GM21825 (cell line): ENCODE measurements at regions not wholly inside any gene's neighbourhood (a gene's known extent, or its start where the extent isn't known, plus 50 kb on each side); places are given as distances from the start of the nearest gene placed in this dataset.

Source experiments
- ATAC-seq: cut with Tn5 transposase; IDR thresholded peaks from one replicate; pipeline ENCODE4 v1.9.1; 2021; ENCODE audit warnings: mild to moderate bottlenecking, moderate library complexity; ENCODE audit not compliant: unreplicated experiment

DNA sequence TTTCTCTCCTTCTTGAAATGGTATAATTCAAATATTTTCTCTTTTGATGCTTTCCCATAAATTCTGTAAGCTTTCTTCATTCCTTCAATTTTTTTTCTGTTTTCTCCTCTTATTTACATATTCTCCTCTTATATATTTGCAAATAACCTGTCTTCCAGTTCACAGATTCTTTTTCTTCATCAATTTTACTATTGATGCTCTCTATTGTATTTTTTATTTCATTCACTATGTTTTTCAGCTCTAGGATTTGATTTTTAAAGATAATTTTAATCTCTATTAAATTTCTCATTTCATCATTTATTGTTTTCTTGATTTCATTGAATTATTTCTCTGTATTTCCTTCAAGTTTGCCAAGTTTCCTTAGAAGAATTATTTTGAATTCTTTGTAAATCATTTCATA is 54.0 kb upstream of the PRPS1L1 start:
- ATAC-seq: no peak

- no peak for ATAC-seq
Observed at GRCh38 chr7:18082169-18082568, 54.5 kb upstream of the PRPS1L1 start.

DNA sequence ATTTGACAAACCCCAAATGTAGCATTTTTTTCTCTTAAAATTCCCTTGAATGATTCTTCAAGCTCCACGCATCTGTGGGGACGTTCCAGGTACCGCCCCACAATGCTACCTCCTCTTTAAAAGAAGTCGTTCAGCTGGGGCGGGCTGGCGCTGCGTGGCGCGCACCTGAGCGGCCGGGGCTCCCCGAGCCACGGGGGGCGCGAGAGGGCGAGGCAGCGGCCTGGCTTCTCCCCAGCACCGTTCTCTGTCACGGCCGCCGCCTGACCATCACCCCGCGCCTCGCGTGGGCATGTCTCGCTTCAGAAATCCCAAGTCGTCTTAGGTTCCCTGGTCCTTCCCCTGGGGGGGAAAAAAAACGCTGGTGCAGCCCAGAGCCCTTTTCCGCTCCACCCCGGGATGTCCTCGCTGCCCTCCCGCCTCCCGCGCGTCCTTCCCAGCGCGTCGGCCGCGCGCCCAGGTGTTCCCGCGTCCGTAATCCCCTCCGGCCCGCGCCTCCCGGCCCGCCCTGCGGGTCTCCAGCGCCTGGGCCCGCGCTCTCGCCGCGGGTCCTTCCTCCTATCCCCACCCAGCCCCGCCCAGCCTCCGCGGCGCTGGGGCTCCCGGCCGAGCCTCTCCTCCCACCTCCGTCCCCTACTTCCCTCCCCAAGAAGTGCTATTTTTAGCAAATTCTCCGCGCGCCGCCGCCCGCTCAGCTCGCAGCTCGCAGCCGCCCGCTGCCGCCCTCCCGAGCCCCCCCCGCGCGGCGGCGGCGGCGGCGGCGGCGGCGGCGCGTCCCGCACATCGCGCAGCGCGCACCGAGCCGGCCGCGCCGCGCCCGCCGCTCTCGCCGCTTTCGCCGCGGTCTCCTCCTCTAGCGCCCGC is 58.7 kb upstream of the PRPS1L1 start:
- no peak for ATAC-seq

GRCh38 chr7:18087026-18087686 is 59.5 kb upstream of the PRPS1L1 start:
- no peak for ATAC-seq

DNA sequence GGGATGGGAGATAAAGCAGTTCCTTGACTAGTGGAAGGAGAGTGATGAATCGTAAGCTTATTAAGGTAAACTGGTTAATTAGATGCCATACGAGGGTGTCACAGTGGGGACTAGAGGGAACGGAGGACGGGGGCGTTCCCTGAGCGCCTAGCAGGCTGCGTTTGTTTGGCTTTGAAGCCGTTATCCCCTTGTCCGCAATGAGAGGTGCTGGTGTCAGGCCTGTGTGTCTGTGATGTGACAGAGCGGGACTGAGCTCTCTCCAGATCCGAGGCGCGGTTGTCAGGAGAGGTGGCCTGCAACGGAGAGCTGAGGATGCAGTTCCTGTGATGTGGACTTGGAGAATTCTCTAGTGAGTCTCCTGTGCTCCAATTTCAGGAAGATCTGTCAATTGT is 60.0 kb upstream of the PRPS1L1 start:
- no peak for ATAC-seq

GRCh38 chr7:18096087-18096486 is 68.4 kb upstream of the PRPS1L1 start:
- ATAC-seq: no peak

GRCh38 chr7:18102576-18102975 is 74.9 kb upstream of the PRPS1L1 start:
- ATAC-seq: no peak

GRCh38 chr7:18103436-18104218 is 76.0 kb upstream of the PRPS1L1 start:
- no peak for ATAC-seq

DNA sequence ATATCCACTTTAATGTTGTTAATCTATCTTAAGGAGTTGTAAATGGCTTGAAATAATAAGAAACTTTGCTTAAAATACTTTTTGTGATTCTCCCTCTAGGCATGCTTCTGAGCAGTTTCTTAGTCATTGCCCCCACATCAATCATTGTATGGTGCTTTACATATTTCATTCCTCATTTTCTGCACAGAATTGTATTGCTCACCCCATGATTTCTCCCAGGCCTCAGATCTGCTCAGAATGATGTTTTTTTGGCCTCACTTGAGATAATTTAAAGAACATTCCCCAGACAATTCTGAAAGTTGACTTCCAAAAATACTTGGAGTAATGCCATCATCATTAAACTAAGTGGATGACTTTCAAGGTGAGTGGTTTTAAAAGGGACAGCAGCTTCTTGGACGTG is 82.1 kb upstream of the PRPS1L1 start:
- no peak for ATAC-seq

DNA sequence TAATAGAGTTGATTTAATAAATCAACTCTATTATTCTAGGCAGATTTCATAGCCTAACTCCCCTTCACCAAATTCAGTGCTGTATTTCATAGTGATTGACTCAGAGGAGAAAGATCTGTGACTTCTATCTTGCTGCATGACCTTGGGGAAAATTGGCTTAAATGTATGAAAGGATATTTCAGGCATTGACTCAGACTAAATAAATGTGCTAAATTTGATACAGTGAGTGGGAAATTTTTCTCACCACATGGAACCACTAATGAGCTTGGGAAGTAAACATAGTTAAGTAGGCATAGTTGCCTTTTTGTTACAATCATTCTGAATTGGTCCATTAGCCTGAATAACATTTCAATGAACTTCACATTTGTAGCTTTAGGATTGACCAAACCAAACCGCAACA is 89.0 kb upstream of the PRPS1L1 start:
- ATAC-seq: no peak

DNA sequence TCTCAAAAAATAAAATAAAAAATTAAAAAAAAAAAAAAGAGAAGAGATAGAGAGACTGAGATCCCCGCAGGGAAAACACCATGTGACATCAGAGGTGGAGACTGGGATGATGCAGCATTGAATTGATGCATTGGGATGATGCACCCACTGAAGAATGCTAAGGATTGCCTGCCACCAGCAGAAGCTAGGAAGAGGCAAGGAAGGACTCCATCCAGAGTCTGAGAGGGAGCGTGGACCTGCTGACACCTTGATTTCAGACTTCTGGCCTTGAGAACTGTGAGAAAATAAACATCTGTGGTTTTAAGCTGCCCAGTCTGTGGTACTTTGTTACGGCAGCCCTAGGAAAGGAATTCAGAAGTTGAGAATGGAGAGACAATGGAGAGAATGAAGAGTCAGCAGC is 89.8 kb upstream of the PRPS1L1 start:
- ATAC-seq: no peak

GRCh38 chr7:18119985-18120384 is 92.3 kb upstream of the PRPS1L1 start:
- ATAC-seq: no peak

DNA sequence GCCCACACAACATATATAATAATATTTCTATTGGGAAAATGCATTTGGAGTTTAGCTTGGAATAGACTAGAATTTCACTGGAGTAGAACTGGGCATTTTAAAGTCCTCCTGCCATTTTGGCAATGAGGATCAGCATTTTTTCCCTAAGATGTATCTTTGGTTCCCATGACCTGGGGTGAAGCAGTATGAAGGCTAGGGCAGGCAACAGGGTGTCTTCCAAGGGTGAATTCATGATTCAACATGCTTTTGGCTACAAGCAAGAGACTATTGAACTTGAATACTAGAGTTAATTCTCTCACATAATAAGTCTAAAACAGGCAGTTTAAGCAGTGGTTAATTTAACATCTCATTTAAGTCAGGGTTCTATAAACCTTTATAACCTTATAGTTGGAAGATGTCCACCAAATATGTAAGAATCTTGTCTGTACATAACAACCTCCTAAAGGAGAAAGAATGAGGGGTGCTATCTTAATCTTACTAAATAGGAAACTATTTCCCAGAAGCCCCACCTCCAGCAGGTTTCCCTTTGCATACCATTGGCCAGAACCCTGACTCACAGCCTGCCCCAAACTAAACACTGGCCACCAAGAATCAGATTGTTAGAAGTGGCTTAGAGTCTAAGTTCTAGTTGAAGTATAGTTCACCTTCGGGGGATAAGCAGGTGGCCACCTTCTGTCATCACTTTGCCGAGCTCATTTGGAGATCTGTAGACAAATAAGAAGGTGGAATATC is 96.0 kb upstream of the PRPS1L1 start:
- no peak for ATAC-seq

- no peak for ATAC-seq
Observed at GRCh38 chr7:18125476-18125875, 97.8 kb upstream of the PRPS1L1 start.

DNA sequence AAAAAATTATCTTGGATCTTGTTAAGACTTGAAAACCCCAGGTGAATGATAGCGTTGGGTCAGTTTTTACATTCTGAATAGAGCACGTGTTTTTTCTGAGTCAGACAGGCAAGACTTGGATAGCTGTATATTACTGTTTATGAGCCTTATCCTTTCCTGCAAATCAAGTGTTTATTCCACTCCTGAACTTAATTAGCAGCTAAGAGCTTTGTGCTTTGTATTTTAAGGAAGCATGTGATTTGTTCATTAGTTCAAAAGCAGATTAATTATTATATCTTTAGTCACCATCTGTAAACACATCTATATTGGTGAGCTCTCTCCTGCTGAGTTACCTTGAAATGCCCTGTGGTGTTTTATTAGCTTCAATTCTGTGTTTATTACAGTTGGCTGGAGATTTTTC is 98.6 kb upstream of the PRPS1L1 start:
- ATAC-seq: no peak

GRCh38 chr7:18128846-18129245 is 101.2 kb upstream of the PRPS1L1 start:
- no peak for ATAC-seq

DNA sequence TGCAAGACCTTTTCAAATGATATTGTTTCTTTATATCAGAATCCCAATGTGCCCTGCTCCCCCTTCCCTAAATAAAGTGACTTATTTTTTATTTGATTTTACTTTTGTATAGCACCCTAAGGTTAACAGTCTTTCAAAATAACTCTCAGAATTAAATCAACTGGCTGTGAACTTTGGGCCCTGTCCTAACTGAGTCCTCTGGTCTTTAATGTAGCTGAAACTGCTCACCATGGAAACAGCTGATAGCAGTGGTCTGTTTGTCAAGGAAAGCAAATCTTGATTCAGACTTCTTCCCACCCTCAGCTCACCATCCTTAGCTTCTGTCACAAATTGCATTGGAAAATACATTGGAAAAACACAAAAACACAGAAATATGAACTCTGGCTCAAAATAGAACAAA is 105.2 kb upstream of the PRPS1L1 start:
- ATAC-seq: no peak

GRCh38 chr7:18133921-18134320 is 106.3 kb upstream of the PRPS1L1 start:
- ATAC-seq: no peak

- no peak for ATAC-seq
Observed at GRCh38 chr7:18140943-18141342, 113.3 kb upstream of the PRPS1L1 start.

GRCh38 chr7:18144166-18144565 is 116.5 kb upstream of the PRPS1L1 start:
- ATAC-seq: no peak

- ATAC-seq: no peak
Observed at GRCh38 chr7:18145160-18145559, 117.5 kb upstream of the PRPS1L1 start.
